Subcutaneous abdominal adipose tissue (tissue), 5 donors: ENCODE measurements at regions not wholly inside any gene's neighbourhood (a gene's known extent, or its start where the extent isn't known, plus 50 kb on each side); places are given as distances from the start of the nearest gene placed in this dataset.

Experiments used
- H3K27ac ChIP-seq: one replicate; pipeline ENCODE4 v1.7.0; 2013; ENCODE audit warnings: low read depth, mild to moderate bottlenecking, inconsistent platforms, low read length, moderate library complexity
- H3K27me3 ChIP-seq, 5 donors: one replicate each; pipeline ENCODE4 v1.7.0; 2013; ENCODE audit warnings: low read length in 5 of 5, inconsistent platforms in 1 of 5; ENCODE audit not compliant: control insufficient read depth in 5 of 5, insufficient read depth in 4 of 5
- H3K36me3 ChIP-seq, 5 donors: one replicate each; pipeline ENCODE4 v1.7.0; 2013; ENCODE audit warnings: low read length in 5 of 5; ENCODE audit not compliant: control insufficient read depth in 5 of 5, insufficient read depth in 5 of 5
- H3K4me1 ChIP-seq, 5 donors: one replicate each; pipeline ENCODE4 v1.7.0; 2013; ENCODE audit warnings: low read length in 5 of 5, mild to moderate bottlenecking in 3 of 5, moderate library complexity in 1 of 5; ENCODE audit not compliant: control insufficient read depth in 5 of 5, insufficient read depth in 5 of 5
- H3K4me3 ChIP-seq, 5 donors: one replicate each; pipeline ENCODE4 v1.7.0; 2013; ENCODE audit warnings: low read length in 5 of 5, low read depth in 1 of 5
- H3K9ac ChIP-seq, 5 donors: one replicate each; pipeline ENCODE4 v1.7.0; 2013; ENCODE audit warnings: low read length in 5 of 5, mild to moderate bottlenecking in 4 of 5, moderate library complexity in 3 of 5
- H3K9me3 ChIP-seq, 5 donors: one replicate each; pipeline ENCODE4 v1.7.0; 2013; ENCODE audit warnings: low read length in 5 of 5; ENCODE audit not compliant: control insufficient read depth in 5 of 5
- donor health status: healthy.
- donor health status: healthy.
- donor health status: healthy.
- donor health status: healthy.
- donor health status: healthy.

DNA sequence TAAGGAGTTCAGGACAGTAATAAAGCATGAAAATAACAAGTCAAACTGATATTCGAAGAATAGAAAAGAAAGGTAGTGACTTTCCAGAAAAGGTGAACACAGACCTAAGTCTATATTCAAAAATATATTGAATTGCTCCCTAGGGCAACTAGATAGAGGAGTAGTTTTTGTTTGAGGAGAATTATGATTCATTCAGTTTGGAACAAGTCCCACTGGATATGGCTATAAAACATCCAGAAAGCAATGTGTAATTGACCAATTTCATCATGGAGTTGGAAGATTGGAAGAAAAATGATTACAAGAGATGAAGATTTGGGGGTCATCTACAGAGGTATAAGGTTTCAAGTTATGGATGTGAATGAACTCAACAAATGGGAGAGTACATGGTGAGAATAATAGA lies 117.5 kb upstream of the ZNF462 start:
- no peaks in the 10 kb centered on the region for H3K36me3 ChIP-seq
- no peaks in the 10 kb centered on the region for H3K9me3 ChIP-seq
- no peaks in the 10 kb centered on the region for H3K27me3 ChIP-seq
- H3K4me3 ChIP-seq = no peak overlapping the region
- H3K27ac ChIP-seq = no peak overlapping the region
- no peak overlapping the region for H3K9ac ChIP-seq
- no peaks in the 10 kb centered on the region for H3K4me1 ChIP-seq

DNA sequence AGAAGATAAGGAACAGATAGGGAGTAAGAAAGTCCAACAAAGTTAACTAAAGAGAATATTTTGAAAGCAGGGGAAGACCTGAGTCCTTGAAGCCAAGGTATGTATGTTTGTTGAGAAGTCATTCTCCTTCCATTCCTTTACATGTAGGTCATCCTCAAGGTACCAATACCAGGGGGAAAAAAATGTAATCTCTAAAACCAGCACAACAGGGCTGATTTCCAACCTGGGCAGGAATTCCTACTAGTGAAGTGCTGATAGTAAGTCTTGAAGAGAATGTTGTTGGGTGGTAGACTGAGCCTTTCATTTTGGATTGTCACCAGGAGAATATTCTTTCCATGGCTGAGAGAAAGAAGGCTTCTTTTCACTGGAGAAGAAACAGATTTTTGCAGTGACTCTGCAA lies 117.1 kb upstream of the ZNF462 start:
- Histone ChIP-seq H3K4me1 (no peaks in the 10 kb centered on the region), H3K36me3 (no peaks in the 10 kb centered on the region), H3K4me3 (no peak overlapping the region), H3K9ac (no peak overlapping the region), H3K27me3 (no peaks in the 10 kb centered on the region), H3K27ac (no peak overlapping the region), H3K9me3 (no peaks in the 10 kb centered on the region)

DNA sequence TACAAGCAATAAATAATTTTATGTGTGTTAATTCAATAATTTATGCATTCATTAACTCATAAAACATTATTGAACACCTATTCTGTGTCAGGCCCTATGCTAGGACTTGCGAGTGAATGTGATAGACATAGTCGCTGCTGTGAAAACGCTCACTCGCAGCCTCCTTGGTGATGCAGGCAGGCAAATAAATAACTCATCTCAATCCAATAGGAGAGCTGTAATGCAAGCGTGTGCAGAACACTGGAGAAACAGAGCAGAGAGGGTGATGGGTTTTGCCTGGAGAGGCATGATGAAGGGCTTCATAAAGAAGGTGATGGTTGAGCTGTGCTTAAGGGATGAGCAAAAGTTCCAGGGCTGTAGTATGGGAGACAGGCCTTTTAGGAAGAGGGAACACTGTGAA lies 111.3 kb upstream of the ZNF462 start:
- Histone ChIP-seq H3K36me3 (no peaks in the 10 kb centered on the region), H3K9me3 (no peaks in the 10 kb centered on the region), H3K27ac (no peak overlapping the region), H3K27me3 (no peaks in the 10 kb centered on the region), H3K9ac (no peak overlapping the region), H3K4me1 (peaks cover 0 to 7% (median 0%) of the 10 kb centered on the region in 5 donors), H3K4me3 (no peak overlapping the region)

GRCh38 chr9:106752581-106752980 lies 110.4 kb upstream of the ZNF462 start:
- no peak overlapping the region for H3K4me3 ChIP-seq
- H3K9ac ChIP-seq = no peak overlapping the region
- no peaks in the 10 kb centered on the region for H3K36me3 ChIP-seq
- no peaks in the 10 kb centered on the region for H3K9me3 ChIP-seq
- peaks cover 0 to 7% (median 0%) of the 10 kb centered on the region in 5 donors for H3K4me1 ChIP-seq
- no peaks in the 10 kb centered on the region for H3K27me3 ChIP-seq
- no peak overlapping the region for H3K27ac ChIP-seq

GRCh38 chr9:106753155-106753671 lies 109.8 kb upstream of the ZNF462 start:
- H3K9me3 ChIP-seq = no peaks in the 10 kb centered on the region
- H3K4me1 ChIP-seq = peaks cover 0 to 7% (median 0%) of the 10 kb centered on the region in 5 donors
- H3K9ac ChIP-seq = no peak overlapping the region
- H3K27me3 ChIP-seq = no peaks in the 10 kb centered on the region
- no peak overlapping the region for H3K4me3 ChIP-seq
- no peaks in the 10 kb centered on the region for H3K36me3 ChIP-seq
- no peak overlapping the region for H3K27ac ChIP-seq

DNA sequence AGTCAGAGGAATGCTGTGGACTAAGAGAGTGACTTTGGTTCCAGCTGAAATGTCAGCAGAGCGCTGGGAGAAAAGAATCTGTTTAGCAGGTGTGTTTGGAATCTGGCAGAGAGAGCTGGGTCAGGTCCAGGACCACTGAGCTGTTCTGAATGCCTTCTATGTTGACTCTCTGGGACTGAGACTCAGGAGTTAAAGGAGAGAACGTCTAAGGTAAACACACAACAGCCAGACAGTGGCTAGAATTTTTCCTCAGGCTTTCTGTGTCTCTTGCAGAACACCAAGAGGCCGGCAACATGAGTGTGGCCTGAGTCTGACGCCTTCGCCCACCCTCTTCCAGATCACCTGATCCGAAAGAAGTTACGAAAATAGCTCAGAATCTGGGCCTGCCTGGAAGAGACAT lies 107.2 kb upstream of the ZNF462 start:
- H3K4me1 ChIP-seq = peaks cover 0 to 7% (median 0%) of the 10 kb centered on the region in 5 donors
- H3K9me3 ChIP-seq = no peaks in the 10 kb centered on the region
- H3K27ac ChIP-seq = no peak overlapping the region
- no peaks in the 10 kb centered on the region for H3K36me3 ChIP-seq
- H3K9ac ChIP-seq = no peak overlapping the region
- no peak overlapping the region for H3K4me3 ChIP-seq
- no peaks in the 10 kb centered on the region for H3K27me3 ChIP-seq

DNA sequence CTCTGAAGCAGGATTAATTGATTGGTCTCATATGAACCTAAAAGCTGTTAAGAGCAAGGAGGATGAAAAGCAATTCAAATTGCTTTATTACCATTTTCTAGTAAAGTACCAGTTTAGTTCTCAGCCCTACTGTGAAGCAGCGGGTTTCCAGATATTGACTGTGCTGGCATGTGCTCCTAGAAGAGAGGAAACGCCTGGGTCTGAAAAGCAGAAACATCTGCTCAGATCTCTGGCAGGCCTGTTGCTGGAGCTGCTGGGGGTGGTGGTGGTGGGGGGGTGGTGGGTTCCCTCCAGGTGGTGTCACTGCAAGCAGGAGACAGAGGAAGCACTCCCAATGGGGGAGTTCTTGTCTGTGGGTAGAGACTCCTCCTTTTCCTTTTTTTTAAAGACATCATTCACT lies 105.5 kb upstream of the ZNF462 start:
- Histone ChIP-seq H3K36me3 (no peaks in the 10 kb centered on the region), H3K27ac (no peak overlapping the region), H3K4me1 (peaks cover 0 to 7% (median 0%) of the 10 kb centered on the region in 5 donors), H3K9me3 (no peaks in the 10 kb centered on the region), H3K4me3 (no peak overlapping the region), H3K27me3 (no peaks in the 10 kb centered on the region), H3K9ac (no peak overlapping the region)

DNA sequence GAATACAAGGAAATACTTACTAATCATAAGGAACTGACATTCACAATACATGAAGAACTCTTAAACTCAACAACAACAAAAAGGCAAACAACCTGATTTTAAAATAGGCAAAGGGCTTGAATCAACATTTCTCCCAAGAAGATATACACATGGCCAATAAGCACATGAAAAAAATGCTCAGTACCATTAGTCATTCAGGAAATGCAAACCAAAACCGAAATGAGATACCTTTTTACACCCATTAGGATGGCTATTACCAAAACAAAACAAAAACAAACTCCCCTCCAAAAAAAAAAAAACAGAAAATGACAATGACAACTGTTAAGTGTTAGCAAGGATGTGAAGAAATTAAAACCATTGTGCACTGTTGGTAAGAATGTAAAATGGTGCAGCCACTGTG lies 104.1 kb upstream of the ZNF462 start:
- H3K36me3 ChIP-seq = no peaks in the 10 kb centered on the region
- no peaks in the 10 kb centered on the region for H3K9me3 ChIP-seq
- H3K4me1 ChIP-seq = no peaks in the 10 kb centered on the region
- H3K27me3 ChIP-seq = no peaks in the 10 kb centered on the region
- no peak overlapping the region for H3K4me3 ChIP-seq
- H3K9ac ChIP-seq = no peak overlapping the region
- no peak overlapping the region for H3K27ac ChIP-seq

GRCh38 chr9:106761493-106761892 lies 101.5 kb upstream of the ZNF462 start:
- H3K9me3 ChIP-seq = no peaks in the 10 kb centered on the region
- no peak overlapping the region for H3K9ac ChIP-seq
- H3K27me3 ChIP-seq = no peaks in the 10 kb centered on the region
- H3K36me3 ChIP-seq = no peaks in the 10 kb centered on the region
- no peaks in the 10 kb centered on the region for H3K4me1 ChIP-seq
- H3K27ac ChIP-seq = no peak overlapping the region
- H3K4me3 ChIP-seq = no peak overlapping the region

- Histone ChIP-seq H3K4me1 (peaks cover 0 to 26% (median 12%) of the 10 kb centered on the region in 5 donors), H3K27me3 (no peaks in the 10 kb centered on the region), H3K36me3 (no peaks in the 10 kb centered on the region), H3K27ac (no peak overlapping the region), H3K9ac (no peak overlapping the region), H3K4me3 (no peak overlapping the region), H3K9me3 (no peaks in the 10 kb centered on the region)
Measured at GRCh38 chr9:106766616-106767015, 96.3 kb upstream of the ZNF462 start.

- no peak overlapping the region for H3K4me3 ChIP-seq
- no peak overlapping the region for H3K9ac ChIP-seq
- no peak overlapping the region for H3K27ac ChIP-seq
- no peaks in the 10 kb centered on the region for H3K9me3 ChIP-seq
- no peaks in the 10 kb centered on the region for H3K27me3 ChIP-seq
- H3K4me1 ChIP-seq = peaks cover 0 to 44% (median 29%) of the 10 kb centered on the region in 5 donors
- no peaks in the 10 kb centered on the region for H3K36me3 ChIP-seq
Measured at GRCh38 chr9:106769331-106769730, 93.6 kb upstream of the ZNF462 start.
